HG02759 (cell line): ENCODE measurements at regions not wholly inside any gene's neighbourhood (a gene's known extent, or its start where the extent isn't known, plus 50 kb on each side); places are given as distances from the start of the nearest gene placed in this dataset.

ENCODE experiments used
- ATAC-seq: cut with Tn5 transposase; IDR thresholded peaks from one replicate; pipeline ENCODE4 v1.9.1; 2021; ENCODE audit warnings: mild to moderate bottlenecking, moderate library complexity; ENCODE audit not compliant: unreplicated experiment

- ATAC-seq, result no peak
These were observed 941.5 kb upstream of the EEF2KMT start for GRCh38 chr16:6038941-6039645.

GRCh38 chr16:6035161-6035560 is 937.6 kb upstream of the EEF2KMT start:
- no peak for ATAC-seq

- no peak for ATAC-seq
These were observed 936.9 kb upstream of the EEF2KMT start for GRCh38 chr16:6034511-6034910.

GRCh38 chr16:6032438-6032837 is 934.8 kb upstream of the EEF2KMT start:
- ATAC-seq, result no peak

GRCh38 chr16:6031567-6031966 is 934.0 kb upstream of the EEF2KMT start:
- no peak for ATAC-seq

- no peak for ATAC-seq
These were observed 933.5 kb upstream of the EEF2KMT start for GRCh38 chr16:6031102-6031501.

- ATAC-seq, result no peak
These were observed 930.1 kb upstream of the EEF2KMT start for GRCh38 chr16:6027733-6028132.

GRCh38 chr16:6023449-6023848 is 925.9 kb upstream of the EEF2KMT start:
- no peak for ATAC-seq

GRCh38 chr16:6021276-6021943 is 923.8 kb upstream of the EEF2KMT start:
- no peak for ATAC-seq

- no peak for ATAC-seq
These were observed 922.8 kb upstream of the EEF2KMT start for GRCh38 chr16:6020162-6020985.

GRCh38 chr16:6019490-6019991 is 921.9 kb upstream of the EEF2KMT start:
- ATAC-seq, result no peak

- ATAC-seq, result no peak
These were observed 921.4 kb upstream of the EEF2KMT start for GRCh38 chr16:6018848-6019489.

GRCh38 chr16:6016530-6017184 is 919.1 kb upstream of the EEF2KMT start:
- ATAC-seq, result no peak

GRCh38 chr16:6012716-6013115 is 915.1 kb upstream of the EEF2KMT start:
- no peak for ATAC-seq

- ATAC-seq, result no peak
These were observed 911.6 kb upstream of the EEF2KMT start for GRCh38 chr16:6009151-6009550.

GRCh38 chr16:6008670-6009069 is 911.1 kb upstream of the EEF2KMT start:
- ATAC-seq, result no peak

- ATAC-seq, result no peak
These were observed 895.8 kb upstream of the EEF2KMT start for GRCh38 chr16:5993356-5993755.

- ATAC-seq, result no peak
These were observed 885.4 kb upstream of the EEF2KMT start for GRCh38 chr16:5982979-5983378.

GRCh38 chr16:5979905-5980550 is 882.4 kb upstream of the EEF2KMT start:
- ATAC-seq, result no peak

GRCh38 chr16:5977329-5977728 is 879.7 kb upstream of the EEF2KMT start:
- ATAC-seq, result no peak
